Calu3 (cell line): ENCODE measurements at regions not wholly inside any gene's neighbourhood (a gene's known extent, or its start where the extent isn't known, plus 50 kb on each side); places are given as distances from the start of the nearest gene placed in this dataset.

ENCODE experiments used
- BruUV-seq: library from RNA; stranded (reverse); fragments of 400-500 nt; replicated peaks from 2 replicates; lab custom pipeline; 2021; lab: Mats Ljungman, UMichigan
- CTCF ChIA-PET: fragments of 300-600 bp; sonication (Branson Sonifier 250); formaldehyde crosslinking; loops from one replicate; lab custom pipeline; 2022; ENCODE audit warnings: antibody characterized with exemption; lab: Charles Lee
- DNase-seq: peaks from one replicate; pipeline ENCODE4 v3.0.0; 2022
- H3K27ac Mint-ChIP-seq: one replicate; pipeline ENCODE4 v1.8.0; 2022; ENCODE audit warnings: mixed read lengths; ENCODE audit not compliant: unreplicated experiment
- H3K27me3 Mint-ChIP-seq: one replicate; pipeline ENCODE4 v1.8.0; 2022; ENCODE audit warnings: mixed read lengths; ENCODE audit not compliant: unreplicated experiment
- H3K36me3 Mint-ChIP-seq: one replicate; pipeline ENCODE4 v1.8.0; 2022; ENCODE audit warnings: mild to moderate bottlenecking, moderate library complexity, mixed read lengths; ENCODE audit not compliant: insufficient read depth, unreplicated experiment
- H3K4me1 Mint-ChIP-seq: one replicate; pipeline ENCODE4 v1.8.0; 2022; ENCODE audit warnings: mild to moderate bottlenecking, low read depth, mixed read lengths; ENCODE audit not compliant: unreplicated experiment
- H3K4me3 Mint-ChIP-seq: one replicate; pipeline ENCODE4 v1.8.0; 2022; ENCODE audit warnings: mild to moderate bottlenecking, low read depth, moderate library complexity, mixed read lengths; ENCODE audit not compliant: unreplicated experiment
- H3K9me3 Mint-ChIP-seq: one replicate; pipeline ENCODE4 v1.8.0; 2022; ENCODE audit warnings: low read depth, mixed read lengths; ENCODE audit not compliant: unreplicated experiment
- intact Hi-C: fragments of 100-400 bp; cut with micrococcal nuclease; formaldehyde crosslinking; loops from one replicate; pipeline ENCODE4 v1.10.0; 2022; ENCODE audit not compliant: unreplicated experiment
- TF ChIP-seq, protein P1 (sequence below): fragments of 200-600 bp; IDR thresholded peaks from one replicate; pipeline ENCODE4 v1.8.0; 2022; ENCODE audit warnings: antibody characterized with exemption; ENCODE audit not compliant: unreplicated experiment

DNA sequence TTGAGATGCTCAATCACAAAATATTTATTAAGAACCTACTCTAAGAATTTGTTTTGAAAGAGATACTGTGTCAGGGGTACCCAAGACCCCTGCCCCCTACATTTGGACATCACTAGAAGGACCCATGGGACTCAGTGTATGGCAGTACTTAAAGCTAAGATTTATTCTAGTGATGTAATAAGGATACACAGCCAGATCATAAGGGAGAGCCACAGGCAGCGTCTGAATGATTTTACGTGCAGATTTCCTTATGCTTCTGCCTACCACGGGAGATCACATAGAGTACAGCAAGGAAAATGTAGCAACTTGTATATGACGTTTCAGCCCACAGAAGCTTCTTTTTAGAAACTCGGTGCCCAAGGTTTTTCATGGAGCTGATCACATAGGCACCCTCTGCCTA, 172.9 kb downstream of the DEPDC1B start:
- TF ChIP-seq, protein P1, sequence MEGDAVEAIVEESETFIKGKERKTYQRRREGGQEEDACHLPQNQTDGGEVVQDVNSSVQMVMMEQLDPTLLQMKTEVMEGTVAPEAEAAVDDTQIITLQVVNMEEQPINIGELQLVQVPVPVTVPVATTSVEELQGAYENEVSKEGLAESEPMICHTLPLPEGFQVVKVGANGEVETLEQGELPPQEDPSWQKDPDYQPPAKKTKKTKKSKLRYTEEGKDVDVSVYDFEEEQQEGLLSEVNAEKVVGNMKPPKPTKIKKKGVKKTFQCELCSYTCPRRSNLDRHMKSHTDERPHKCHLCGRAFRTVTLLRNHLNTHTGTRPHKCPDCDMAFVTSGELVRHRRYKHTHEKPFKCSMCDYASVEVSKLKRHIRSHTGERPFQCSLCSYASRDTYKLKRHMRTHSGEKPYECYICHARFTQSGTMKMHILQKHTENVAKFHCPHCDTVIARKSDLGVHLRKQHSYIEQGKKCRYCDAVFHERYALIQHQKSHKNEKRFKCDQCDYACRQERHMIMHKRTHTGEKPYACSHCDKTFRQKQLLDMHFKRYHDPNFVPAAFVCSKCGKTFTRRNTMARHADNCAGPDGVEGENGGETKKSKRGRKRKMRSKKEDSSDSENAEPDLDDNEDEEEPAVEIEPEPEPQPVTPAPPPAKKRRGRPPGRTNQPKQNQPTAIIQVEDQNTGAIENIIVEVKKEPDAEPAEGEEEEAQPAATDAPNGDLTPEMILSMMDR, result no peak
- Mint-ChIP-seq H3K4me3 (no peak overlapping the region), H3K27ac (no peak overlapping the region), H3K27me3 (peaks cover 12% of the 10 kb centered on the region), H3K9me3 (no peaks in the 10 kb centered on the region), H3K36me3 (no peaks in the 10 kb centered on the region), H3K4me1 (no peaks in the 10 kb centered on the region)
- intact Hi-C loops, result no loop called here
- no TSS peak for BruUV-seq
- DNase-seq, result no peak
- CTCF ChIA-PET, result no interaction called here

GRCh38 chr5:60526336-60526875, 173.6 kb downstream of the DEPDC1B start:
- CTCF ChIA-PET, result no interaction called here
- Mint-ChIP-seq H3K27ac (no peak overlapping the region), H3K36me3 (no peaks in the 10 kb centered on the region), H3K9me3 (no peaks in the 10 kb centered on the region), H3K4me3 (no peak overlapping the region), H3K27me3 (peaks cover 12% of the 10 kb centered on the region), H3K4me1 (no peaks in the 10 kb centered on the region)
- no TSS peak for BruUV-seq
- intact Hi-C loops, result no loop called here
- TF ChIP-seq, protein P1, result no peak
- DNase-seq, result no peak

DNA sequence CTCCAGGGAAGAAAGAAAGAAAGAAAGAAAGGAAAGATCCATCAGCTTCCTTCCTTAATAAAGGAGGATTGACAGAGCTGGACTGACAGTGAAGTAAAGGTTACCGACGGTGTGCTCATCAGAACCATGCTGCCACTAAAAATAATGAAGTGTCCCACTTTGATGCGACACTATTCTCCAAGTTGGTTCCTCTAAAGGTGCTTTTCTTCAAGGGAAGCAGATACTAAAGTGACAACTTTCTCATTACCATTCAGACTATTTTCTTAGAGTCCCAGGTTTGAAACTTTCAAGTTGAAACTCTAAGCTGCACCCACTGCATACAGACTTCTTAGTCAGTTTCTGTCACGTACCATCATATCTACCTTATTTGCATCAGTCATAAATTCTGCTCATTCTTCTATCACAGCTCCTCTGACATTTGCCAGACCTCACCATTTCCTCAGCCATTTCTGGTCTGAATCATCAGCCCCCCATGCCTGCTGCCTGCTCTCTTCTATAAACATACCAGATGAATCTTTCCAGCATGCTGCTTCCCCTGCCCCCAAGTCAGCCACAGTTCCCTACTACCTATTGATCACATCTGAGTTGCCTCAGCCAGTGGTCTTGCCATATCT, 177.6 kb downstream of the DEPDC1B start:
- Mint-ChIP-seq H3K27ac (no peak overlapping the region), H3K9me3 (no peaks in the 10 kb centered on the region), H3K27me3 (peaks cover 22% of the 10 kb centered on the region), H3K36me3 (no peaks in the 10 kb centered on the region), H3K4me1 (no peaks in the 10 kb centered on the region), H3K4me3 (no peak overlapping the region)
- no peak for DNase-seq
- CTCF ChIA-PET, result no interaction called here
- TF ChIP-seq, protein P1, result no peak
- no TSS peak for BruUV-seq
- intact Hi-C loops, result no loop called here

- Mint-ChIP-seq H3K27me3 (peaks cover 19% of the 10 kb centered on the region), H3K4me3 (no peak overlapping the region), H3K36me3 (no peaks in the 10 kb centered on the region), H3K4me1 (no peaks in the 10 kb centered on the region), H3K9me3 (no peaks in the 10 kb centered on the region), H3K27ac (no peak overlapping the region)
- intact Hi-C loops, result no loop called here
- DNase-seq, result no peak
- CTCF ChIA-PET, result no interaction called here
- TF ChIP-seq, protein P1, result no peak
- no TSS peak for BruUV-seq
These were observed 178.3 kb downstream of the DEPDC1B start for GRCh38 chr5:60521376-60522291.
